ENCODE measurements at regions not wholly inside any gene's neighbourhood (a gene's known extent, or its start where the extent isn't known, plus 50 kb on each side); places are given as distances from the start of the nearest gene placed in this dataset.

GRCh38 chr22:46061124-46061500, 84.2 kb upstream of the WNT7B start:
- TF ChIP-seq CTCF (optimal IDR thresholded peaks at IDR 0.05 in 1 of 3, IDR thresholded peaks at IDR 0.05 in 1 of 3, conservative IDR thresholded peaks at IDR 0.05 in 1 of 3; ENCODE audit: extremely low read depth in 1 of 3, insufficient read depth in 2 of 3, low read length in 3 of 3): no peak
- no peak for TF ChIP-seq EZH2 (IDR thresholded peaks at IDR 0.05; ENCODE audit: low read length)
